ENCODE measurements at regions not wholly inside any gene's neighbourhood (a gene's known extent, or its start where the extent isn't known, plus 50 kb on each side); places are given as distances from the start of the nearest gene placed in this dataset.
"Not testable (repeated sequence)": the region's sequence is repeated elsewhere in the genome, so short reads cannot be mapped to it uniquely, and the experiment has no call there.

DNA sequence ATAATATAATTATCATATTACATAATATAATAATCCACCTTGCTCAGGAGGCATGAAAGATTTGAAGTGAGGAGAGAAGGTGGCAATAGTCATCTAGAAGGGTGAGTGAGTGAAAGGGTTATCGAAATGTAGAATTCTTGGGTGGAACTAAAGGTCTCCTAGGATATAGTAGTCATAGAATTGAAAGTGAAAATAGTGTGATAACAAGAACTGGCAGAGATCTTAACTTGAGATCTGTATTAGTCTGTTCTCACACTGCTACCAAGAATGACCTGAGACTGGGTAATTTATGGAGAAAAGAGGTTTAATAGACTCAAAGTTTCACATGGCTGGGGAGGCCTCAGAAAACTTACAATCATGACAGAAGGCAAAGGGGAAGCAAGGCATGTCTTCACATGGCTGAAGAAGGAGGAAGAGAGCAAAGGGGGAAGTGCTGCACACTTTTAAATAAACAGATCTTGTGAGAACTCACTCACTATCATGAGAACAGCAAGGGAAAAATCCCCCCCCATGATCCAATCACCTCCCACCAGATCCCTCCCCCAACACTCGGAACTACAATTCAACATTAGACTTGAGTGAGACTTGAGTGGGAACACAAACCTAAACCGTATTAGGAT is 351.5 kb downstream of the NR4A2 start:
- no peaks in the 10 kb centered on the region for H3K9me3 Mint-ChIP-seq
- no peak for DNase-seq
- H3K27ac Mint-ChIP-seq: peak overlapping the region; percentile 53
- H3K4me1 Mint-ChIP-seq: no peaks in the 10 kb centered on the region
- TF ChIP-seq, protein P1, sequence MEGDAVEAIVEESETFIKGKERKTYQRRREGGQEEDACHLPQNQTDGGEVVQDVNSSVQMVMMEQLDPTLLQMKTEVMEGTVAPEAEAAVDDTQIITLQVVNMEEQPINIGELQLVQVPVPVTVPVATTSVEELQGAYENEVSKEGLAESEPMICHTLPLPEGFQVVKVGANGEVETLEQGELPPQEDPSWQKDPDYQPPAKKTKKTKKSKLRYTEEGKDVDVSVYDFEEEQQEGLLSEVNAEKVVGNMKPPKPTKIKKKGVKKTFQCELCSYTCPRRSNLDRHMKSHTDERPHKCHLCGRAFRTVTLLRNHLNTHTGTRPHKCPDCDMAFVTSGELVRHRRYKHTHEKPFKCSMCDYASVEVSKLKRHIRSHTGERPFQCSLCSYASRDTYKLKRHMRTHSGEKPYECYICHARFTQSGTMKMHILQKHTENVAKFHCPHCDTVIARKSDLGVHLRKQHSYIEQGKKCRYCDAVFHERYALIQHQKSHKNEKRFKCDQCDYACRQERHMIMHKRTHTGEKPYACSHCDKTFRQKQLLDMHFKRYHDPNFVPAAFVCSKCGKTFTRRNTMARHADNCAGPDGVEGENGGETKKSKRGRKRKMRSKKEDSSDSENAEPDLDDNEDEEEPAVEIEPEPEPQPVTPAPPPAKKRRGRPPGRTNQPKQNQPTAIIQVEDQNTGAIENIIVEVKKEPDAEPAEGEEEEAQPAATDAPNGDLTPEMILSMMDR (IDR thresholded peaks at IDR 0.05): no peak
- no peaks in the 10 kb centered on the region for H3K27me3 Mint-ChIP-seq (ENCODE audit: low read depth, poor library complexity)
- no peaks in the 10 kb centered on the region for H3K36me3 Mint-ChIP-seq (ENCODE audit: low read depth)
- no peak overlapping the region for H3K4me3 Mint-ChIP-seq

DNA sequence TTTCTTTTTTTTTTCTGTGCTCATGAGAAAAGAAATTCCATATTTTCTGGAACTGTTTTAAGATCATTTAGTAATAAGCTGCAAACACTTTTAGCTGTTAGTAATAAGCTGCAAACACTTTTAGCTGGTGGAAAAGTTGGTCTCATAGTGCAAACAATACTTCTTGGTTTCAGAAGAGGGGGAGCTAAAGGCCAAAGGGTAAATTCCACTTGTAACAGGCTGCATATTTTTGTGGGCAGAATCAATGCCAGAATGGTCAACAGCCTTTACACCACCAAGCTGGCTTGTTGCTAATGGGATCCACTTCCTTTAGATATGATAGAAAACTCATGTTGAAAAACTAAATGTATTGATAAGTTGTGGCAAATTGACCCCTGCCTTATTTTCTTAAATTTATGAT is 356.8 kb downstream of the NR4A2 start:
- TF ChIP-seq, protein P1 (IDR thresholded peaks at IDR 0.05): no peak
- Mint-ChIP-seq H3K27me3 (ENCODE audit: low read depth, poor library complexity) (no peaks in the 10 kb centered on the region), H3K4me3 (no peak overlapping the region), H3K36me3 (ENCODE audit: low read depth) (no peaks in the 10 kb centered on the region), H3K27ac (peak overlapping the region; percentile 0), H3K4me1 (no peaks in the 10 kb centered on the region), H3K9me3 (no peaks in the 10 kb centered on the region)
- DNase-seq: no peak

DNA sequence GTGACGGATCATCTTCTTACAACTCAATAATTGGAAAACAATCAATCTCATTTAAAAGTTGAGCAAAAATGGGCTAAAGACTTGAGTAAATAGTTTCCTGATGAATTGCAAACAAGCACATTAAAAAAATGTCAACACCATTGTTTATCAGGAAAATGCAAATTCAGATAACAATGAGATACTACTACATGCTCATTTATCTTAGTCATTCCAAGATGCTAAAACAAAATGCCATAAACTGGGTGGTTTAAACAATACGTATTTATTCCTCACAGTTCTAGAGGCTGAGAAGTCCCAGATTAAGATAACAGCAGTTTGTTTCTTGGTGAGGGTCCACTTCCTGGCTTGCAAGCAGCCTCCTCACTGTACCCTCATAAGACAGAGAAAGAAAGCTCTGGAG is 359.6 kb downstream of the NR4A2 start:
- no peak overlapping the region for H3K27ac Mint-ChIP-seq
- H3K9me3 Mint-ChIP-seq: no peaks in the 10 kb centered on the region
- TF ChIP-seq, protein P1 (IDR thresholded peaks at IDR 0.05): no peak
- H3K27me3 Mint-ChIP-seq (ENCODE audit: low read depth, poor library complexity): no peaks in the 10 kb centered on the region
- no peak overlapping the region for H3K4me3 Mint-ChIP-seq
- no peaks in the 10 kb centered on the region for H3K4me1 Mint-ChIP-seq
- no peaks in the 10 kb centered on the region for H3K36me3 Mint-ChIP-seq (ENCODE audit: low read depth)
- DNase-seq: no peak

DNA sequence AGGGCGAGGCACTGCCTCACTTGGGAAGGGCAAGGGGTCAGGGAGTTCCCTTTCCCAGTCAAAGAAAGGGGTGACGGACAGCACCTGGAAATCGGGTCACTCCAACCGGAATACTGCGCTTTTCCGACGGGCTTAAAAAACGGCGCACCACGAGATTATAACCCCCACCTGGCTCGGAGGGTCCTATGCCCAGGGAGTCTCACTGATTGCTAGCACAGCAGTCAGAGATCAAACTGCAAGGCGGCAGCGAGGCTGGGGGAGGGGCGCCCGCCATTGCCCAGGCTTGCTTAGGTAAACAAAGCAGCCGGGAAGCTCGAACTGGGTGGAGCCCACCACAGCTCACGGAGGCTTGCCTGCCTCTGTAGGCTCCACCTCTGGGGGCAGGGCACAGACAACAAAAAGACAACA is 366.5 kb downstream of the NR4A2 start:
- Mint-ChIP-seq H3K4me3 (peak overlapping the region; percentile 70), H3K27ac (peak overlapping the region; percentile 91)
- not testable (repeated sequence) for H3K4me1 Mint-ChIP-seq; DNase-seq; H3K9me3 Mint-ChIP-seq; H3K27me3 Mint-ChIP-seq (ENCODE audit: low read depth, poor library complexity); H3K36me3 Mint-ChIP-seq (ENCODE audit: low read depth)

DNA sequence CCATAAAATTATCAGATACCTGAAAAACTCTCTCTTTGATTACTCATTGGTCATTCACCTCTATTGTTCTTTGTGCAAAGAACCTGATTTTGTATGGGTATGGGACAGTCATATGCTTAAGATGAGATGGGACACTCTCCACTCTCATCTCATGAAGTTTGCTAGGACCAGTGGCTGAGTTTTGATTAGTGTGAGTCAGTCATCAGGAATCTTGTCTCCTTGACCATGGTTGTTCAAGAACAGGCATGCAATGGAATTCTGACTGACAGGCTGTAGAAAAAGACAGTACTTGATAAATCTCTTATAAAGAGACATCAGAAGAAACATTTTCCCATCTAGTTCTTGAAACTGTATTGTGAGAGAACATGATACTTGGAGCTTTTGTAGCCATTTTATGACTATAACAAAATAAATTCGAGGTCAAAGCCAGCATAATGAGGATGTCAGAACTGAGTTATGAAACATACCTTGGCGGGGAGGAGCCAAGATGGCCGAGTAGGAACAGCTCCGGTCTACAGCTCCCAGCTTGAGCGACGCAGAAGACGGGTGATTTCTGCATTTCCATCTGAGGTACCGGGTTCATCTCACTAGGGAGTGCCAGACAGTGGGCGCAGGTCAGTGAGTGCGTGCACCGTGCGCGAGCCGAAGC is 367.0 kb downstream of the NR4A2 start:
- H3K27ac Mint-ChIP-seq: peak overlapping the region; percentile 91
- H3K4me3 Mint-ChIP-seq: peak overlapping the region; percentile 70
- H3K4me1 Mint-ChIP-seq: peaks cover 7% of the 10 kb centered on the region
- TF ChIP-seq, protein P1 (IDR thresholded peaks at IDR 0.05): no peak
- DNase-seq: no peak
- H3K27me3 Mint-ChIP-seq (ENCODE audit: low read depth, poor library complexity): no peaks in the 10 kb centered on the region
- peaks cover 7% of the 10 kb centered on the region for H3K36me3 Mint-ChIP-seq (ENCODE audit: low read depth)
- H3K9me3 Mint-ChIP-seq: peaks cover 8% of the 10 kb centered on the region

DNA sequence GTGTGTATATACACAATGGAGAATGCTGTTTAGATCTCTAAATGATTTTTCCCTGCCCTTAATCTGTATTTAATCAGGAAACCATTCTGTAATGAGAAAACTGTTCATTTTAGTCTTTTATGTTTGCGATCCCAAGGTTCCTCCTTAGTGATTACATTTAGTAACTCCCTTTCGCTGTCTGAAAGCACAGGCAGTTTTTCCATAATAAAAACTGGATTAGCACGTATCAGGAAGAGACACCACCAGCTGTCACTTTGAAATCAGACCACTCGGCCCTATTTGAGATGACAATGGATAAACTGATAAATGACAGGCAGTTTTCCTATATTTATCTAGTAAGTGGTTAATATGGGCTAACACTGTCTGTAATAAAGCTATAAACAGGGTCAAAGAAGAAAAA is 370.9 kb downstream of the NR4A2 start:
- DNase-seq: no peak
- TF ChIP-seq, protein P1 (IDR thresholded peaks at IDR 0.05): no peak
- no peaks in the 10 kb centered on the region for H3K27me3 Mint-ChIP-seq (ENCODE audit: low read depth, poor library complexity)
- H3K27ac Mint-ChIP-seq: no peak overlapping the region
- peaks cover 12% of the 10 kb centered on the region for H3K36me3 Mint-ChIP-seq (ENCODE audit: low read depth)
- H3K4me3 Mint-ChIP-seq: no peak overlapping the region
- H3K4me1 Mint-ChIP-seq: peaks cover 7% of the 10 kb centered on the region
- peaks cover 8% of the 10 kb centered on the region for H3K9me3 Mint-ChIP-seq
